Keratinocyte (primary cell): ENCODE measurements at regions not wholly inside any gene's neighbourhood (a gene's known extent, or its start where the extent isn't known, plus 50 kb on each side); places are given as distances from the start of the nearest gene placed in this dataset.

Source experiments
- EZH2 ChIP-seq: IDR thresholded peaks from one replicate; pipeline ENCODE4 v1.6.1; 2012; ENCODE audit warnings: inconsistent platforms, mild to moderate bottlenecking, low read length, moderate library complexity
- TF ChIP-seq, protein P1 (sequence below), 3 experiments: IDR thresholded peaks in 1 of 3; conservative IDR thresholded peaks in 1 of 3; optimal IDR thresholded peaks in 1 of 3; 2 replicates in 2 of 3; 3 replicates in 1 of 3; pipeline versions ENCODE3 to v1.5.1; 2011; ENCODE audit warnings: low read length in 3 of 3, mild to moderate bottlenecking in 3 of 3, moderate library complexity in 2 of 3, control low read depth in 1 of 3, inconsistent platforms in 1 of 3; ENCODE audit not compliant: insufficient read depth in 2 of 3; ENCODE audit errors: extremely low read depth in 1 of 3

DNA sequence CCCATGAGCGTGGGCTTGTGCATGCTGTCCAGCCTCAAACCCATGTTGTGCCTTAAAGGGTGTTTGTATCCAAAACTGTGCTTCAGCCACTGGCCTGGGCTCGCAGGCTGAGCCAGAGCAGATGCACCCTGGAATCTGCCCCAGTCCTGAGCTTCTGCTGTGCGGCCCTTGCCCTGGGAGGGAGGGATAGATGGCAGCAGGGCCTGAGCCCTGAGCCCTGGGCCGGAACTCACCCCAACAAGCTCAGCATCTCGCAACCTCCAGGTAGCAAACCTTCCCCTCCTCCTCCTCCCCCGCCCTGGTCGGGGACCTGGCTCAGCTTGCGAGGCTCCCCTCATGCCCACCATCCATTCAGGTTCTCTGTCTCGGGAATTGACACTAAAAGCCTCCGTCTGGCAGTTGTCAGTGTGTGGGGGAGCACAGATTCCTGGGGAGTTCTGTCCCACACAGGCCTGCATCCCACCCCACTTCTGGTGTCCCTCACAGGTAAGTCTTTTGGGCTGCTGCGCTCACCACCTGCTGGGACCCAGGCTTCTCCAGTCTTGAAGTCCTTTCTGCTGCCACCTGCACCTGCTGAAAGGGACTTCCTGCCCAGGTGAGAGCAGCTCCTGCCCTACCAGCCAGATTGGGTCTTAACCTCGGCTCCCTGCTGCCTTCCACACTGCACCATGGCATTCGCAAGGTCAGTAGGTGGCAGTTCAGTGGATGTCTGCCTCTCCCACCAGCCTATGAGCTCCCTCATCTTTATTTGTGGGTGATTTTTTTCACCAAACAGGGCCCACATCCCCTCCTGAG lies 55.2 kb upstream of the OLFM1 start:
- TF ChIP-seq, protein P1, sequence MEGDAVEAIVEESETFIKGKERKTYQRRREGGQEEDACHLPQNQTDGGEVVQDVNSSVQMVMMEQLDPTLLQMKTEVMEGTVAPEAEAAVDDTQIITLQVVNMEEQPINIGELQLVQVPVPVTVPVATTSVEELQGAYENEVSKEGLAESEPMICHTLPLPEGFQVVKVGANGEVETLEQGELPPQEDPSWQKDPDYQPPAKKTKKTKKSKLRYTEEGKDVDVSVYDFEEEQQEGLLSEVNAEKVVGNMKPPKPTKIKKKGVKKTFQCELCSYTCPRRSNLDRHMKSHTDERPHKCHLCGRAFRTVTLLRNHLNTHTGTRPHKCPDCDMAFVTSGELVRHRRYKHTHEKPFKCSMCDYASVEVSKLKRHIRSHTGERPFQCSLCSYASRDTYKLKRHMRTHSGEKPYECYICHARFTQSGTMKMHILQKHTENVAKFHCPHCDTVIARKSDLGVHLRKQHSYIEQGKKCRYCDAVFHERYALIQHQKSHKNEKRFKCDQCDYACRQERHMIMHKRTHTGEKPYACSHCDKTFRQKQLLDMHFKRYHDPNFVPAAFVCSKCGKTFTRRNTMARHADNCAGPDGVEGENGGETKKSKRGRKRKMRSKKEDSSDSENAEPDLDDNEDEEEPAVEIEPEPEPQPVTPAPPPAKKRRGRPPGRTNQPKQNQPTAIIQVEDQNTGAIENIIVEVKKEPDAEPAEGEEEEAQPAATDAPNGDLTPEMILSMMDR (optimal IDR thresholded peaks at IDR 0.05 in 1 of 3, IDR thresholded peaks at IDR 0.05 in 1 of 3, conservative IDR thresholded peaks at IDR 0.05 in 1 of 3; ENCODE audit: extremely low read depth in 1 of 3, insufficient read depth in 2 of 3, low read length in 3 of 3) = no peak
- TF ChIP-seq EZH2 = no peak
